ENCODE measurements at regions not wholly inside any gene's neighbourhood (a gene's known extent, or its start where the extent isn't known, plus 50 kb on each side); places are given as distances from the start of the nearest gene placed in this dataset.

- Histone ChIP-seq H3K4me1 (ENCODE audit: control insufficient read depth in 3 of 3, insufficient read depth in 3 of 3, low read length in 3 of 3) (no peaks in the 10 kb centered on the region), H3K27me3 (ENCODE audit: control insufficient read depth in 3 of 3, insufficient read depth in 3 of 3, low read length in 3 of 3) (no peaks in the 10 kb centered on the region), H3K4me3 (ENCODE audit: low read length in 3 of 3) (no peak overlapping the region), H3K27ac (ENCODE audit: low read depth, low read length) (no peak overlapping the region), H3K9me3 (ENCODE audit: control insufficient read depth in 3 of 3, low read length in 3 of 3) (no peaks in the 10 kb centered on the region), H3K36me3 (ENCODE audit: control insufficient read depth in 3 of 3, insufficient read depth in 3 of 3, low read length in 3 of 3) (no peaks in the 10 kb centered on the region), H3K9ac (ENCODE audit: low read depth in 1 of 3, low read length in 3 of 3) (no peak overlapping the region)
Measured at GRCh38 chr2:16855183-16855582, 189.5 kb upstream of the CYRIA start.

- no peaks in the 10 kb centered on the region for H3K27me3 ChIP-seq (ENCODE audit: control insufficient read depth in 3 of 3, insufficient read depth in 3 of 3, low read length in 3 of 3)
- H3K9me3 ChIP-seq (ENCODE audit: control insufficient read depth in 3 of 3, low read length in 3 of 3) = no peaks in the 10 kb centered on the region
- no peaks in the 10 kb centered on the region for H3K36me3 ChIP-seq (ENCODE audit: control insufficient read depth in 3 of 3, insufficient read depth in 3 of 3, low read length in 3 of 3)
- H3K27ac ChIP-seq (ENCODE audit: low read depth, low read length) = no peak overlapping the region
- no peaks in the 10 kb centered on the region for H3K4me1 ChIP-seq (ENCODE audit: control insufficient read depth in 3 of 3, insufficient read depth in 3 of 3, low read length in 3 of 3)
- H3K4me3 ChIP-seq (ENCODE audit: low read length in 3 of 3) = no peak overlapping the region
- no peak overlapping the region for H3K9ac ChIP-seq (ENCODE audit: low read depth in 1 of 3, low read length in 3 of 3)
Measured at GRCh38 chr2:16853088-16853487, 187.5 kb upstream of the CYRIA start.

- Histone ChIP-seq H3K4me1 (ENCODE audit: control insufficient read depth in 3 of 3, insufficient read depth in 3 of 3, low read length in 3 of 3) (no peaks in the 10 kb centered on the region), H3K36me3 (ENCODE audit: control insufficient read depth in 3 of 3, insufficient read depth in 3 of 3, low read length in 3 of 3) (no peaks in the 10 kb centered on the region), H3K9me3 (ENCODE audit: control insufficient read depth in 3 of 3, low read length in 3 of 3) (no peaks in the 10 kb centered on the region), H3K9ac (ENCODE audit: low read depth in 1 of 3, low read length in 3 of 3) (no peak overlapping the region), H3K4me3 (ENCODE audit: low read length in 3 of 3) (no peak overlapping the region), H3K27me3 (ENCODE audit: control insufficient read depth in 3 of 3, insufficient read depth in 3 of 3, low read length in 3 of 3) (no peaks in the 10 kb centered on the region), H3K27ac (ENCODE audit: low read depth, low read length) (no peak overlapping the region)
Measured at GRCh38 chr2:16852651-16853050, 187.0 kb upstream of the CYRIA start.

GRCh38 chr2:16851126-16851525, 185.5 kb upstream of the CYRIA start:
- H3K4me1 ChIP-seq (ENCODE audit: control insufficient read depth in 3 of 3, insufficient read depth in 3 of 3, low read length in 3 of 3) = no peaks in the 10 kb centered on the region
- no peak overlapping the region for H3K27ac ChIP-seq (ENCODE audit: low read depth, low read length)
- no peaks in the 10 kb centered on the region for H3K9me3 ChIP-seq (ENCODE audit: control insufficient read depth in 3 of 3, low read length in 3 of 3)
- H3K9ac ChIP-seq (ENCODE audit: low read depth in 1 of 3, low read length in 3 of 3) = no peak overlapping the region
- no peaks in the 10 kb centered on the region for H3K36me3 ChIP-seq (ENCODE audit: control insufficient read depth in 3 of 3, insufficient read depth in 3 of 3, low read length in 3 of 3)
- no peak overlapping the region for H3K4me3 ChIP-seq (ENCODE audit: low read length in 3 of 3)
- H3K27me3 ChIP-seq (ENCODE audit: control insufficient read depth in 3 of 3, insufficient read depth in 3 of 3, low read length in 3 of 3) = no peaks in the 10 kb centered on the region

- H3K36me3 ChIP-seq (ENCODE audit: control insufficient read depth in 3 of 3, insufficient read depth in 3 of 3, low read length in 3 of 3) = no peaks in the 10 kb centered on the region
- H3K9ac ChIP-seq (ENCODE audit: low read depth in 1 of 3, low read length in 3 of 3) = no peak overlapping the region
- H3K27ac ChIP-seq (ENCODE audit: low read depth, low read length) = no peak overlapping the region
- no peak overlapping the region for H3K4me3 ChIP-seq (ENCODE audit: low read length in 3 of 3)
- H3K27me3 ChIP-seq (ENCODE audit: control insufficient read depth in 3 of 3, insufficient read depth in 3 of 3, low read length in 3 of 3) = no peaks in the 10 kb centered on the region
- H3K4me1 ChIP-seq (ENCODE audit: control insufficient read depth in 3 of 3, insufficient read depth in 3 of 3, low read length in 3 of 3) = no peaks in the 10 kb centered on the region
- no peaks in the 10 kb centered on the region for H3K9me3 ChIP-seq (ENCODE audit: control insufficient read depth in 3 of 3, low read length in 3 of 3)
Measured at GRCh38 chr2:16840496-16841172, 175.0 kb upstream of the CYRIA start.

- Histone ChIP-seq H3K27me3 (ENCODE audit: control insufficient read depth in 3 of 3, insufficient read depth in 3 of 3, low read length in 3 of 3) (no peaks in the 10 kb centered on the region), H3K9me3 (ENCODE audit: control insufficient read depth in 3 of 3, low read length in 3 of 3) (no peaks in the 10 kb centered on the region), H3K27ac (ENCODE audit: low read depth, low read length) (no peak overlapping the region), H3K4me1 (ENCODE audit: control insufficient read depth in 3 of 3, insufficient read depth in 3 of 3, low read length in 3 of 3) (no peaks in the 10 kb centered on the region), H3K36me3 (ENCODE audit: control insufficient read depth in 3 of 3, insufficient read depth in 3 of 3, low read length in 3 of 3) (no peaks in the 10 kb centered on the region), H3K4me3 (ENCODE audit: low read length in 3 of 3) (no peak overlapping the region), H3K9ac (ENCODE audit: low read depth in 1 of 3, low read length in 3 of 3) (no peak overlapping the region)
Measured at GRCh38 chr2:16832910-16833309, 167.3 kb upstream of the CYRIA start.

GRCh38 chr2:16828828-16829160, 163.2 kb upstream of the CYRIA start:
- Histone ChIP-seq H3K4me1 (ENCODE audit: control insufficient read depth in 3 of 3, insufficient read depth in 3 of 3, low read length in 3 of 3) (no peaks in the 10 kb centered on the region), H3K9me3 (ENCODE audit: control insufficient read depth in 3 of 3, low read length in 3 of 3) (no peaks in the 10 kb centered on the region), H3K36me3 (ENCODE audit: control insufficient read depth in 3 of 3, insufficient read depth in 3 of 3, low read length in 3 of 3) (no peaks in the 10 kb centered on the region), H3K27ac (ENCODE audit: low read depth, low read length) (no peak overlapping the region), H3K27me3 (ENCODE audit: control insufficient read depth in 3 of 3, insufficient read depth in 3 of 3, low read length in 3 of 3) (no peaks in the 10 kb centered on the region), H3K9ac (ENCODE audit: low read depth in 1 of 3, low read length in 3 of 3) (no peak overlapping the region), H3K4me3 (ENCODE audit: low read length in 3 of 3) (no peak overlapping the region)

GRCh38 chr2:16828044-16828827, 162.6 kb upstream of the CYRIA start:
- Histone ChIP-seq H3K4me1 (ENCODE audit: control insufficient read depth in 3 of 3, insufficient read depth in 3 of 3, low read length in 3 of 3) (no peaks in the 10 kb centered on the region), H3K9ac (ENCODE audit: low read depth in 1 of 3, low read length in 3 of 3) (no peak overlapping the region), H3K27me3 (ENCODE audit: control insufficient read depth in 3 of 3, insufficient read depth in 3 of 3, low read length in 3 of 3) (no peaks in the 10 kb centered on the region), H3K4me3 (ENCODE audit: low read length in 3 of 3) (no peak overlapping the region), H3K36me3 (ENCODE audit: control insufficient read depth in 3 of 3, insufficient read depth in 3 of 3, low read length in 3 of 3) (no peaks in the 10 kb centered on the region), H3K27ac (ENCODE audit: low read depth, low read length) (no peak overlapping the region), H3K9me3 (ENCODE audit: control insufficient read depth in 3 of 3, low read length in 3 of 3) (no peaks in the 10 kb centered on the region)

GRCh38 chr2:16824472-16824871, 158.8 kb upstream of the CYRIA start:
- Histone ChIP-seq H3K27me3 (ENCODE audit: control insufficient read depth in 3 of 3, insufficient read depth in 3 of 3, low read length in 3 of 3) (no peaks in the 10 kb centered on the region), H3K27ac (ENCODE audit: low read depth, low read length) (no peak overlapping the region)

GRCh38 chr2:16821692-16822091, 156.1 kb upstream of the CYRIA start:
- H3K27ac ChIP-seq (ENCODE audit: low read depth, low read length) = no peak overlapping the region
- no peaks in the 10 kb centered on the region for H3K27me3 ChIP-seq (ENCODE audit: control insufficient read depth in 3 of 3, insufficient read depth in 3 of 3, low read length in 3 of 3)
- no peaks in the 10 kb centered on the region for H3K4me1 ChIP-seq (ENCODE audit: control insufficient read depth in 3 of 3, insufficient read depth in 3 of 3, low read length in 3 of 3)
- H3K4me3 ChIP-seq (ENCODE audit: low read length in 3 of 3) = no peak overlapping the region
- no peaks in the 10 kb centered on the region for H3K36me3 ChIP-seq (ENCODE audit: control insufficient read depth in 3 of 3, insufficient read depth in 3 of 3, low read length in 3 of 3)
- H3K9ac ChIP-seq (ENCODE audit: low read depth in 1 of 3, low read length in 3 of 3) = no peak overlapping the region
- no peaks in the 10 kb centered on the region for H3K9me3 ChIP-seq (ENCODE audit: control insufficient read depth in 3 of 3, low read length in 3 of 3)

More at GRCh38 chr2:16824472-16824871, 158.8 kb upstream of the CYRIA start:
- Histone ChIP-seq H3K9ac (ENCODE audit: low read depth in 1 of 3, low read length in 3 of 3) (no peak overlapping the region), H3K36me3 (ENCODE audit: control insufficient read depth in 3 of 3, insufficient read depth in 3 of 3, low read length in 3 of 3) (no peaks in the 10 kb centered on the region), H3K9me3 (ENCODE audit: control insufficient read depth in 3 of 3, low read length in 3 of 3) (no peaks in the 10 kb centered on the region), H3K4me1 (ENCODE audit: control insufficient read depth in 3 of 3, insufficient read depth in 3 of 3, low read length in 3 of 3) (no peaks in the 10 kb centered on the region), H3K4me3 (ENCODE audit: low read length in 3 of 3) (no peak overlapping the region)

Data from skeletal muscle tissue (tissue), 3 donors.